HG03060 (cell line): ENCODE measurements at regions not wholly inside any gene's neighbourhood (a gene's known extent, or its start where the extent isn't known, plus 50 kb on each side); places are given as distances from the start of the nearest gene placed in this dataset.
A peak's percentile ranks its signal among the peaks of the same experiment; 100 is the strongest.

ENCODE experiments used
- ATAC-seq: cut with Tn5 transposase; IDR thresholded peaks from one replicate; pipeline ENCODE4 v1.9.1; 2021; ENCODE audit warnings: low read depth, moderate number of reproducible peaks; ENCODE audit not compliant: unreplicated experiment

DNA sequence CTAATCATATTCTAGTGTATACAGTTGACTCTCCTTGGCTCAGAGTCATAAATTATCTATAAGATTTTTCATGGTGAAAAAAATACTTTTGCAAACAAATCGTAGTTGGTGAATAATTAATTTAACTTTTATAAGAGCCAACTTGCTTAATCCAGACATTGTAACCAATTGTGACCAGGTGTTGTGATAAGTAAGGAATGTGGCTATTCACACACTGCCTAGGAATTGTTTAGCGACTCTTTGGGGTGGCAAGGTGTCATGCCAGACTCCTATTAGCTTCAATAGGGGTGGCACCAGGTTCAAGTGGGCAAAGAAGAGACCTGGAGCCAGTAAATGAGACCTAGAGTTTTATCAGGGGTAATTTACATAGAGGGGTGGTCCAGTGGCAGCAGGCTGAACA is 344.7 kb upstream of the PKDCC start:
- ATAC-seq, result no peak

DNA sequence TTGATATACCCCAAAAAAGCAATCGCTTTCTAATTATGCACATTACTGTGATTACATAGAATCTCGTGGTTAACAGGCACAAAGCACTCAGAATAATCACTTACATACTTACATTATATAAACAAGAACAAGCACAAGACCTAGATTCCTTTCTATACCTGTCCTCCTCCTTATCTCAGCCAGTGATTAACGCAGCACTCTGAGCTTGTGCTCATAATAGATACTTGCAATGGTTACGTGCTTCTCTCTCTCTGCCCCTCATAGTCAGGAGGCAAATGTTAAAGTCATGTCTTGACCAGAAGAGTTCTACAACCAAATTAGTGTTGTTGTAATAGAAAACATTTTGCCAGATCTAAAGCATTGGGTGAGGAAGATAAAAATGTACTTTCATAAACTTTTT is 342.2 kb upstream of the PKDCC start:
- ATAC-seq, result no peak

DNA sequence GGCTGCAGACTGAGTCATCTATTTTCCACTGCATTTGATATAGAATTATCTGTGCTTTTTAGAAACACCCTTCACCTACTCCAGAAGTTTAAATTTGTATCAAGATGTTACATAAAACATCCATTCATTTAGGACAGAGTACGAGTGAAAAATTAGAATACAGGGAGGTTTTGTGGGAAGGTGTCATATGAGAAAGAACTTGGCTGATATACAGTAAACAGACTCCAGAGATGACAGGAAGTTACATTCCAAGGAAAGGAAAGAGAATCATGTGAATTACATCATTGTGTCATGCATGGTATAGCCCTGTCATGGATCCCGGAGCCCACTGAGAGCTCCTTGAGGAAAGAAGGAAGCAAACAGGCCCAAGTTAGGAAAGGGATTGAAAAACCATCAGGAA is 341.5 kb upstream of the PKDCC start:
- ATAC-seq, result no peak

DNA sequence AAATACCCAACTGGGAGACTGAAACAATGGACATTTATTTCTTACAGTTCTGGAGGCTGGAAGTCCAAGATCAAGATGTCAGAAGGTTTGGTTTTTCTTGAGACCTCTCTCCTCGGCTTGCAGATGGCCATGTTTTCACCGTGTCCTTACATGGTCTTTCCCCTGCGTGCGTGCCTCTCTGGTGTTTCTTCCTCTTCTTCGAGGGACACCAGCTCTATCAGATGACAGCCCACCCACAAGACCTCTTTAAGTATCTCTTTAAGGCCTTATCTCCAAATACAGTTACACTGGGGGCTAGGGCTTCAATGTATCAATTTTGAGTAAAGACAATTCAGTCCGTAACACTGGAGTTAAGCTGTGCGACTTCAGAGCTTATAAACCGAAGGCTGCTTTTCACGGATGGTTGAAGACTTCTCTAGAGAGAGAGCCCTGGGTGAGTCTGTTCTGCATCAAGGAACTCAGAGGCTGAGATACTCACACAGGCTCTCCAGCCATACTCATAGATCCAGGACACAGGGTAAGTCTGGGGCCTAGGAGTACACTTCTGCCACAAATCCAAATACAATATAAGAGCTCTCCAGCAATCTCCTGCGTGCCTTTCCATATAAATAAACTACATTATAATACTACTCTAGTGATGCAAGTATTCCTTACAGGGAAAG is 339.9 kb upstream of the PKDCC start:
- no peak for ATAC-seq

DNA sequence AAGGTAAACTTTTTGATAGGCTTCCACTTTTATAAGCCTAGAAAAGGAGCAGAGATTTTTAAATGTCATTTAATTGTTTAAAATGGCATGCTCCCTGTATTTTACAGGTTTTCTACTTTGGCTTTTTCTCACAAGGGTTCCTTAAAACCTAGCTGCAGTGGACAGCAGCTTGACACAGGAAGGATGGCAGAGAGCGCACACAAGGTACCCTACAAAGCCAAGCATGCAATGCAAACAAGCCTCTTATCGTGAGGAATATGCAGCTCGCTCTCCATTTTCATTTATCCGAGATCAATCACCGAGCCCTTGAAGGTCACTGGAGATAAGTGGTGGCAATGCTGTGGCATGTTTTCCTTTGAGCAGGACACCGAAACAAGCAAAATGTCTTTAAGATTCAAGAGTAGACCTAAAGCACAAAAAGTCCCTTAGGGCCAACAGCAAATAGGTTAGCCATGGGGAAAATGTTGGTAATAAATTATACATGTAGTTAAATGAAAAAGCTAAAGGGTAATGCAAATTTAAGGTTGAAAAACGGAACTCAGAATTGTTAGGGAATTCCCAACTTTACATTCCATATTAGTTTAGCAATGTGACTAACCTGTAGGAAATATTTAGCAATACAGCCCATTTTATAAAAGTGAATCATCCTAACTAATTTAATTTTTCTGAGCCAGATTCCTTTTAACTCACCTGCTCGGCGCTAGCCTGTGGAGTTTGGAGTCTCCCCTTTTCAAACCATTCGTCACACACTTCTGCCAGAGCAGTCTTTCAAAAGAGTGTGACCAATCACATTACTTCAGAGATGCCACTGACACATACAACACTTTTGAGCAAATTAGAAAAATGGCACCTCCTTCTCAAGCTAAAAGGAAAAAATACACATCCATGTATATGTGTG is 337.9 kb upstream of the PKDCC start:
- ATAC-seq, result no peak

DNA sequence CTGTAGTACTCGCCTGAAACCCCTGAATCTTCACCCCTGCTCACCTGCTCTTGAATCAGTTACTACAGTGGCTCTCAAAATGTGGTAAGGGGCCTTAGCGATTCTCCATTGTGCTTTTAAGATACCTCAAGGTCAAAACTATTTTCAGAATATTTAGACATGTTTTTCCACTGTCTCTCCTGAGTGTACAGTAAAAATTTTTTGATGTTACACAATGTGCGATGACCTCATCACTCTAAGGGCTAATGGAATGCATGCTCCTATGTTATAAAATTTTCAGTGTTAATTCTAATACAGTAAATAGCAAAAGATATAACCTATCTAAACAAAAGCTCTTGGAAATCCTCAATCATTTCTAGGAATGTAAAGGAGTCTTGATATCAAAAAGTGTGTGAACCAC is 336.9 kb upstream of the PKDCC start:
- no peak for ATAC-seq

DNA sequence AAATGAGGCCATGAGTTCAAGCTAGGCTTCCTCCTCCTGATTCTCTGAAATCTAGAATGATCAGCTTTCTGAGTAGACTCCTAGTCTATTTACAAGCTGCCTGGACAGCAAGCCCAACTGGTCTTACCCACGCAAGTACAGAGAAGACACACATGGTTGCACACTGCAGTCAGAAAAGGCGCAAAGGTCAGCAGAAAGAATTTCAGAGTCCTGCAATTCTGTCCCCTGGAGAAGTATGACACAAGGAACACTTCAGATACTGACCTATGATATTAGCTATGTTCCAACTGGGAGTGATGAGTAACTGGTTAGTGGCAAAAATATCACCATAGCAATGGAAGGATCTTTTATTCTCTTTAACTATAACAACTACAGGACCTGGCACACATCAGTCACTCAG is 336.1 kb upstream of the PKDCC start:
- no peak for ATAC-seq

DNA sequence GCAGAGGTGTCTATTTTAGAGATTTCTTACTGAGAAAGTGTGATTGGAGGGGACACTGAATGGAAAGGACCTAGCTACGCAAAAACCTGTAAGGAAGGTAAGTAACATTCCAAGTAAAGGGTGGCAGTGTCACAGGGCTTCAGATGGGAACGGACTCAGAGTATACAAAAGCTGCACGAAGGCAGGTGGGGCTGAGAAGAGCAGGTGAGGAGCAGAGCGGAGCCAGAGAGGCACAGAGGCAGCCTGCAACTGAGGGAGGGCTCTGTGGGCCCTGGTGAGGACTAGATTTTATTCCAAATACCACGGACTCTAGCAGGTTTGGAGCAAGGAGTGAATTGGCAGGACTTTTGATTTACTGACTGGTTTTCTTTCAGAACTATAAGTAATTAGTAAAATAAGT is 331.3 kb upstream of the PKDCC start:
- no peak for ATAC-seq

DNA sequence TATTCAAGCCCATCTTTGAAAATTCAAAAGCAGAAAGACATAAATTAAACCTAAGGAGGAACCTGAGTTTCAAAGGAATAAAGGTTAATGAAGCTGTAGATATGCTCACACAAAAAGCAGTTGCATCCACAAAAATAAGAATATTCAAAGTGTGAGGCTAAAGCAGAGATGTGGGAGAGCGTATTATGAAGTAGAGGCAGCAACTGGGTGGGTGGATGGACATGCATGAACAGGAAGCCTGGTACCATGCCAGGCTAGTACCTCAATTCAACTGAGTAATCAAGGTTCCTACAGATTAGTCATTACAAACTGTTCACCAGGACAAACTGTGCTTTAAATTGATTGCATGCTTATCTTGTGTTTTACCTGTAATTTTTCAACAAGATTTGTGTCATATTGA is 330.0 kb upstream of the PKDCC start:
- ATAC-seq, result peak; percentile 40

DNA sequence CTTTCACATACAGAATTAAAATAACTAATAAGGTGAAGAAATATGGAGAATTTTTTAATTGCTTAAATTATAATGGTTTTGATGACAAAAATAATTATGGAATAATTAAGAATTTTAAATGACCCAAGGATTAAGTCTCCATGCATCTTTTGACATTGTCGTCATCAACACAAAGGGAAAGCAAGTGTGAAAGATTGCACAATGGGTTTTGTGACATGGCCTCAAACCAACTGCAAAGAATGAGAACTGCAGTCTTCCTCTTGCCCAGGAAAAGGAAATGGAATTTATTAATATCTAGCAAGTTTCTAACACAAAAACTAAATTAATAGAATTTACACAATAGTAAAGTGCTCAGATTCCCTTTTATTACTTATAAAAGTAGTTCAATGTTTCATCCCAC is 329.1 kb upstream of the PKDCC start:
- no peak for ATAC-seq

DNA sequence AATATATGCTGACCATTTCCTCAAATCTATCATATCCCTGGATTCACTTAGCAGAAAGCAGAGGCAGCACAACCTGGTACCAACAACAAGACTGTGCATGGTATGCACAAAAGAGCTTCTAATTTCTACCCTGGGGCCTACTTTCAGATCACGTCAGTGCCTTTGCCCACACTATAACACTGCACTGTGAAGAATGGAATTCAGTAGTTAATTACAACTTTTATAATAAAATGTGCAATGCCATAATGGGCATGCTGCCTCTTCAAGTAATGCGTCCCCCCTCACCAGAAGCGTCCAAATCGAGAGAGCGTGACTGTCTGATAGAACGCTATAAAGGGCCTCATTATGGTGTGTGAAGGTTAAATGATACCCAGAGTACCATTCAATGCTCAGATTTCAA is 328.1 kb upstream of the PKDCC start:
- no peak for ATAC-seq

DNA sequence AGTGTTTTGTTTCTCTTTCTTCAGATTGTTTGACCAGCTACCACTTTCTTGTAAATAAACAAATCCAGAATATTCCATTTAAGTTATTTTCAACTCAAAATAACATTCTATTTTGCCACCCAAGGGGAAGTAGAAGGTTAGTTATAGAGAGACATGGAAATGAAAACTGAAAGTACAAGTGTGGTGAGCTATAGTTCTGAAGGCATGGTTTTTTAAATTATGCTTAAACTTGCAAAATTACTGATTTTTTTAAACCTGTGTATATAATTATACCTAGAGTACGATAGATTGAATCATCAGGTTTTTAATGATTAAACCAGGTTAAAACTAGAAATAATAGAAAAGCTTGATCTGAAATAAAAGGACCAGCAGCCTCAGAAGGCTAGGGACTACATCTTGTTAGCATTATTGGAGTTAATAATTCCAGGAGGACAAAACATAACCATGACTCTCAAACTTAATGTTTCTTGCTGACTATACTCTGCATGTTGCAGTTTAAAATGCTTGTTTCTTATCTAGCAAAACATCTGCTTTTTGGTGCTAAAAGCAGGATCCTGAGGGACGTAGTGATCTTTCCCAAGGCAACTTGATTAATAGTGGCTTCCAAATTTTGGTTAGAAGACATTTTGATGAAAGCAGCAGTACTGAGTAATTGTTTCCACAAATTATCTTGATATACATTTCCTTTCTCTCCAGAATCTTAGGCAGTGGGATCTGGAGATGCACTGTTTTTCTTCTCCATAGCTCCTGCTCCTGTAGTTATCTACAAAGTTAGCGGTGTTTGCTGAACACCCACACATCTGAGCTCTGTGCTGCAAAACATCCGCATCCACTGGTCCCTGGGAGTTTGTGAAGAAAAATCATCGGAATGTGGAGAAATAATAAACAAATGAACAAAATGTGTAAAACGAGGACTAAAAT is 327.2 kb upstream of the PKDCC start:
- ATAC-seq, result peak; percentile 46

DNA sequence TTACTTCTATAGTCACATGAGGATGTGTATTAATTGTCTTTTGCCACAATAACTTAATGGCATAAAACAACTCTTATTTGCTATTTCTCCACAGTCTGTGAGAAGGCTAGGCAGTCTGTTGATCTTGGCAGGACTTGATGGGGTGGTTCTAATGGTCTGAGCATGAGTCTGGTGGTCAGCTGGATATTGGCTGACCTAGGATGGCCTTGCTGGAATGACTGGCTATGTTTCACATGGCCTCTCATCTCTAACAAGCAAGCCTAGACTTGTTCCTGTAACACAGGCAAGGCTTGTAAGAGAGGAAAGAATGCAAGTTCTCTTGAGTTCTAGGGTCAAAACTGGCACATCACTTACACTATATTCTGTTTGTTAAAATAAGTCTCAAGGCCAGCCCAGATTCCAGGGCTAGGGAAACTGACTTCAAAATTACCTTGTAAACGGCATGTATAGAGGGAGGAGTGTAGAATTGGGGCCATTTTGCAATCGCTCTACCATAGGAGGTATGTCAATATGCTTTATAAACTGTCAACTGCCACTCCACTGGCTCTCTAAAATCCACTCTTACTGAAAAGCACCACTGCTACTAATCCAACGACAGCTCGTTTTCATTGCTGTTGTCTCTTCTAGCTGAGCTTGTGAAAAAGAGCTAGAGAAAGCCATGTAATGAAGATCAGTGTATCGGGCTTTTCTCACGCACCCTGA is 325.0 kb upstream of the PKDCC start:
- no peak for ATAC-seq

DNA sequence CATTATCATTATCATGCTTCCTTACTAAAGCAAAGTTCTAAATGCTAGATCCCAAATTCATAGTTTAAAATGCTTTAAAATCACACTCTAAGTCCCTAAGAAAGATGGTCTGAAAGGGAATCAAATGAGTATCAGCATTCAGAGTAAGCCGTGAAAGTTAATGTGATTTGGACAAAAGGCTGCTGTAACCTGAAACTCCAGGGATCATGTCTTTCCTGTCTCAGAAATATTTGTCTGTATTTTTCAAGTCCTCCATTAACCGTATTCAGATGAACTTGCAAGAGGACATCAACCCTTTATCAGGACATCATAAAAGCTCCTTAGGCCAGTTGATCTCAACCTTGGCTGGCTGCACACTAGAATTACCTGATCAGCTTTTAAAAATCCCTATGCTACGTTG is 324.3 kb upstream of the PKDCC start:
- ATAC-seq, result no peak

DNA sequence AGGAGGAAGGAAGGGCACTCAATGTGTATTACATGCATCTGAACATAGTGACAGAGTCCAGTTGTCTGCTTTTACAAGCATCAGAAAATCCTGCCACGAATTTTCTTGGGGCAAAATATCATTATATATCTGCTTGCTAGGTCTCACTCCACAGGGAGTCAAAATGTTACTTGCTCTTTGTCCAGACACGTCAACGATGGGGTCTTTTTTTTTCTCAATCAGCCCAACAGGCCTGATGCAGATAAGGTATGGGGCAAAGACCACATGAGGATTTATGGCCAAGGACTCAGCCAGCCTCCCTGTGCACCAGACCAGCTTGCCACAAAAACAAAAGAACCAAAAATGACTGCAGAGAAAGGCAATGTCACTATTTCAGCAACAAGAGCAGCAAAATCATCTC is 323.4 kb upstream of the PKDCC start:
- ATAC-seq, result no peak

DNA sequence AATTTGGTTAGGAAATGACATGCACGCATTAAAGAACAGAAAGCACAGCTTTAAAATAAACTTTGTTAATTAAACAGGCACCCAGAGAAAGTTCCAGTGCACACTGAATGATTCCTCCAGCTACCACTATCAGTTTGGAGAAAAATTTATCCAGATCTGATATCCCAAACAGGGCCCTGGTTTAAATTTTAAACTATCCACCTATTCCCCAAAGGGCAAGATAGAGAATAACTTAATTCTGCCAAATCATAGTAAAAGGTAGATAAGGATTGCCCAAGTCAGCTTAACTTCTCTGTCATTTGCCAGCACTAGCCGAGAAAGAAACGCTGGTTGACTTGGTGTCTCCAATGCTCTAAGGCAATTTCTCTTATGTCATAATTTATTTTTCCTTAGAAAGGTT is 321.9 kb upstream of the PKDCC start:
- no peak for ATAC-seq

DNA sequence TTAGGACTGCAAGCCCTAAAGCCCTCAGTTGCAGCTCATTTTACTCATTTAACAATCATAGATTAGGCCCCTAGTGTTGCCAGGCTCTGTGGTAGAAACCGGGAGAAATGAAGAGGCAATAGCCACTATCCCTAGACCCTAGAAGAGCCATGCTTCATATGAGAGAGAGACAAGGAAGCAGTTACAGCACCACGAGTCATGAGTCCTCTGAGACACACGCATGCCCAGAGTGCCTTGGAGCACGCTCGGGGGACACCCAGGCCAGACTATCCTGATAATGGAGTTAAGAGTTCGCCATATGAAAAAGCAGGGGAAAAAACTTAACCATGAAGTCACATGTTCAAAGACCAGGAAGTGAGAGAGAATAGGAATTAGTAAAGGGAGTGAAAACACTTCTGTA is 321.5 kb upstream of the PKDCC start:
- ATAC-seq, result no peak

DNA sequence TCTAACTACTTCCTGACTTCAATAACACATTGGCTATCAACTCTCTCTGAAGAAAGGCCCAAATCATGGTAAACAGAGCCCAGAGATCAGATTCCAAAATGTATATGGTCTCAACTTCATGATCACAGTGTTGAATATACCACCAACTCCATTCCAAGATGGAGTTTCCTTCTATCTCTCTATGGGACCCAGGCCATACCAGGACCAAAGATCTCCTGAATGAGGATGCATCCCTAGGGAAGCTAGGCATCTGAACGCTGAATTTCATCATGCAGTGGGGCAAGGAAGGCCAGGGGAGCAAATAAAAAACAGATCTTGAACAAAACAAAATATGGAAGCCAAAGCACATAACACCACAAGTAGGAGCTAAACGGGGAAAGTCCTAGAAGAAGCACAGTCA is 320.7 kb upstream of the PKDCC start:
- no peak for ATAC-seq

DNA sequence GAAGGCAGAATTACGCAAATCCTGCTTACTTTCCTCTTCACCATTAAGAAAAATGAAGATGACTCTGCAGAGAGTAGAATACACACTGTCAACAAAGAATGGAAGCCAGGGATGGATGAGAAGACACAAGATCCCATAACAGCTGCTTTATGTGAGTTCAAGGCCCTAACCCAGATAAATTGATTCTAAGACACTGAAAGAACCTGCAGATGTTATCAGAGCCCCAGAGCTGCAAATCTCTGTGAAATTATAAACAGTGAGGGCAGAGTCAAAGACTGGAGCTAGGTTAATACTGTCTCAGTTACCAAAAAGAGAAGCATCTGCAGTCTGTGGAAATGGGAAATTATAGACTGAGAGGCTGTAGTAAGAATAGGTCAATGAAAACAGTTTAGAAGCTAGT is 320.1 kb upstream of the PKDCC start:
- no peak for ATAC-seq

DNA sequence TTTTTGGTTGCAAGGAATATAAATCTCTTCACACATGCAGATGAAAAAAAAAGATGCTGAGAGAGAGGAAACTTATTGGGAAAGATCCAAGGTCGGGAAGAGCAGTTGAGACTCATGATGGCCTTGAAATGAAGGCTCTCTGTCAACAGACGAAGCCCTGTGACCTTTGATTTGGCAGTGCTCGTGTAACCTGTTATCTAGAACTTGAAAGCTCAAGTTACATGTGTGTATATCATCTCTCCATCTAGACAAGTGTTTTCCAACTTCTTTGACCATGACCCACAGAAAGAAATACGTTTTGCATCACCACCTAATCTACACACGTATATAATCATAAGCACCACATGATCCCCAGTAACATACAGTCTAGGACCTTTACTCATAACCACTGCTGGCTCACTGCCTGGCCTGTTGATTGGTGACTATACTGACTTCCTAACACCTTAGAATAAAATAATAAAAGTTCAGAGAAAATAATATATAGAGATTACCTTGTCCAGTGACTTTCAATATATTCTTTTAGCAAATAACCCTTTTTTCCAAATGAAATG is 319.0 kb upstream of the PKDCC start:
- ATAC-seq, result no peak
